Vagina (tissue), 2 donors: ENCODE measurements at regions not wholly inside any gene's neighbourhood (a gene's known extent, or its start where the extent isn't known, plus 50 kb on each side); places are given as distances from the start of the nearest gene placed in this dataset.

Source experiments
- DNase-seq, 2 donors: peaks; one replicate each; pipeline ENCODE4 v3.0.0-alpha.2; 2017; ENCODE audit errors: extremely low spot score in 2 of 2
- H3K27ac ChIP-seq: fragments of 200-600 bp; sonication (generic); one replicate; pipeline ENCODE4 v1.5.1; 2019
- H3K27me3 ChIP-seq: fragments of 200-600 bp; sonication (generic); one replicate; pipeline ENCODE4 v1.5.1; 2019
- H3K36me3 ChIP-seq, 2 donors: fragments of 200-600 bp; sonication (generic); one replicate each; pipeline ENCODE4 v1.5.1; 2017 to 2019
- H3K4me1 ChIP-seq: fragments of 200-600 bp; sonication (generic); one replicate; pipeline ENCODE4 v1.5.1; 2019
- H3K4me3 ChIP-seq, 2 donors: fragments of 200-600 bp; sonication (generic); 1 replicate in 1 of 2; 2 replicates in 1 of 2; pipeline ENCODE4 v1.5.1; 2016 to 2019
- H3K9me3 ChIP-seq: fragments of 200-600 bp; sonication (generic); one replicate; pipeline ENCODE4 v1.5.1; 2019
- POLR2A ChIP-seq, 2 donors: fragments of 450-650 bp; IDR thresholded peaks; one replicate each; pipeline ENCODE4 v1.6.1; 2017; ENCODE audit warnings: antibody characterized with exemption in 2 of 2, mild to moderate bottlenecking in 2 of 2, moderate library complexity in 2 of 2
- POLR2AphosphoS5 ChIP-seq, 2 donors: sonication (generic); formaldehyde crosslinking; IDR thresholded peaks; one replicate each; pipeline ENCODE4 v1.9.0; 2017; ENCODE audit warnings: antibody characterized with exemption in 2 of 2, mild to moderate bottlenecking in 2 of 2, low read depth in 1 of 2; ENCODE audit not compliant: insufficient read depth in 1 of 2
- intact Hi-C: fragments of 100-400 bp; cut with DNase I; formaldehyde crosslinking; loops from one replicate; pipeline ENCODE4 v1.15.1; 2023
- TF ChIP-seq, protein P1 (sequence below), 3 experiments: fragments of 450-650 bp in 2 of 3; fragments of 200-600 bp in 1 of 3; sonication (generic) in 1 of 3; IDR thresholded peaks; one replicate each; pipeline ENCODE4 v1.5.1; 2017 to 2019; ENCODE audit warnings: antibody characterized with exemption in 3 of 3, mild to moderate bottlenecking in 2 of 3, moderate library complexity in 2 of 3

DNA sequence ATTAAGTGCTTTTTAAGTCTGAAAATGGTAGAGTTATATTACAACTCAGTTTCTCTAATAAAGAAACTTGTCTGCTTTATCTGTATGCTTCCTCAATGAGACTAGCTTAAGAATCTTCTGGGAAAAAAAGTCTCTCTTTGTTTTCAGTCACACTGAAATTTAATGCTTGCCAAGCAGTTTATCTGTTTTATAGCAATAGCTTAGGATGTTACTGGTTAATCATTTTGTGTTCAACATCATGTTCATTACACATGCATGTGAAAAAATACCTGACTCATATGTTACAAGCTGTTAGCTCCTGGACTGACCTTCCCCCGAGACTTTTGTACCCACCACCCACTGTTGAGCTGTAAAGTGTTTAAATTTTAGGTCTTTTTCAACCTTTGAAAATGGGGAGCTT lies 706.2 kb upstream of the CBLB start:
- no peaks in the 10 kb centered on the region for H3K9me3 ChIP-seq
- intact Hi-C loops, result no loop called here
- DNase-seq, result no peak
- H3K36me3 ChIP-seq, result no peaks in the 10 kb centered on the region
- no peak overlapping the region for H3K4me3 ChIP-seq
- H3K27ac ChIP-seq, result no peak overlapping the region
- TF ChIP-seq POLR2AphosphoS5 (IDR thresholded peaks at IDR 0.05; ENCODE audit: insufficient read depth in 1 of 2, low read depth in 1 of 2) (no peak), POLR2A (IDR thresholded peaks at IDR 0.05) (no peak)
- TF ChIP-seq, protein P1, sequence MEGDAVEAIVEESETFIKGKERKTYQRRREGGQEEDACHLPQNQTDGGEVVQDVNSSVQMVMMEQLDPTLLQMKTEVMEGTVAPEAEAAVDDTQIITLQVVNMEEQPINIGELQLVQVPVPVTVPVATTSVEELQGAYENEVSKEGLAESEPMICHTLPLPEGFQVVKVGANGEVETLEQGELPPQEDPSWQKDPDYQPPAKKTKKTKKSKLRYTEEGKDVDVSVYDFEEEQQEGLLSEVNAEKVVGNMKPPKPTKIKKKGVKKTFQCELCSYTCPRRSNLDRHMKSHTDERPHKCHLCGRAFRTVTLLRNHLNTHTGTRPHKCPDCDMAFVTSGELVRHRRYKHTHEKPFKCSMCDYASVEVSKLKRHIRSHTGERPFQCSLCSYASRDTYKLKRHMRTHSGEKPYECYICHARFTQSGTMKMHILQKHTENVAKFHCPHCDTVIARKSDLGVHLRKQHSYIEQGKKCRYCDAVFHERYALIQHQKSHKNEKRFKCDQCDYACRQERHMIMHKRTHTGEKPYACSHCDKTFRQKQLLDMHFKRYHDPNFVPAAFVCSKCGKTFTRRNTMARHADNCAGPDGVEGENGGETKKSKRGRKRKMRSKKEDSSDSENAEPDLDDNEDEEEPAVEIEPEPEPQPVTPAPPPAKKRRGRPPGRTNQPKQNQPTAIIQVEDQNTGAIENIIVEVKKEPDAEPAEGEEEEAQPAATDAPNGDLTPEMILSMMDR (IDR thresholded peaks at IDR 0.05), result no peak
- H3K4me1 ChIP-seq, result no peaks in the 10 kb centered on the region
- no peaks in the 10 kb centered on the region for H3K27me3 ChIP-seq

- no peak for DNase-seq
- TF ChIP-seq, protein P1 (IDR thresholded peaks at IDR 0.05), result no peak
- TF ChIP-seq POLR2A (IDR thresholded peaks at IDR 0.05) (no peak), POLR2AphosphoS5 (IDR thresholded peaks at IDR 0.05; ENCODE audit: insufficient read depth in 1 of 2, low read depth in 1 of 2) (no peak)
- no peak overlapping the region for H3K27ac ChIP-seq
- no peaks in the 10 kb centered on the region for H3K27me3 ChIP-seq
- no peaks in the 10 kb centered on the region for H3K4me1 ChIP-seq
- H3K4me3 ChIP-seq, result no peak overlapping the region
- no peaks in the 10 kb centered on the region for H3K36me3 ChIP-seq
- intact Hi-C loops, result no loop called here
- H3K9me3 ChIP-seq, result no peaks in the 10 kb centered on the region
These were observed 708.4 kb upstream of the CBLB start for GRCh38 chr3:106577241-106577640.

GRCh38 chr3:106578911-106579310 lies 710.1 kb upstream of the CBLB start:
- Histone ChIP-seq H3K27me3 (no peaks in the 10 kb centered on the region), H3K9me3 (no peaks in the 10 kb centered on the region), H3K36me3 (no peaks in the 10 kb centered on the region), H3K27ac (no peak overlapping the region), H3K4me1 (no peaks in the 10 kb centered on the region), H3K4me3 (no peak overlapping the region)
- TF ChIP-seq, protein P1 (IDR thresholded peaks at IDR 0.05), result no peak
- TF ChIP-seq POLR2A (IDR thresholded peaks at IDR 0.05) (no peak), POLR2AphosphoS5 (IDR thresholded peaks at IDR 0.05; ENCODE audit: insufficient read depth in 1 of 2, low read depth in 1 of 2) (no peak)
- no peak for DNase-seq
- intact Hi-C loops, result no loop called here

DNA sequence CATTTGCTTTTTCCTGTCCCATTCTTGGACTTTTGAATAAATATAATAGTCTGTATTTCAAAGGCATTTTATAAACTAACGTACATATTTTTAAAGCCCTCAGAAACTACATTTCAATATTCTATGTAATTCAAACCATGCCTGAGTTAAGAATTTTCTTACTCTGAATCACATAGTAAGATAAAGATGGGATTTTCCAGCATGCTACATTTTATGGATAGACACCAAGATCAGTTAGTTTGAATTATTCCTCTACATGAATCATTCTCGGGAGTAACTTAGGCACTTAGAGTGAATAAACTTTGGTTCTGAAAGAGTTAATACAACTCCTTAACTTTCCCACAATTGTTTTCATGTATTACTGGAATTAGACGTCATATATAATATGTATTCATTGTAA lies 713.3 kb upstream of the CBLB start:
- no peak for TF ChIP-seq POLR2A (IDR thresholded peaks at IDR 0.05)
- no peak for TF ChIP-seq POLR2AphosphoS5 (IDR thresholded peaks at IDR 0.05; ENCODE audit: insufficient read depth in 1 of 2, low read depth in 1 of 2)
- TF ChIP-seq, protein P1 (IDR thresholded peaks at IDR 0.05), result no peak
- no peaks in the 10 kb centered on the region for H3K36me3 ChIP-seq
- H3K27me3 ChIP-seq, result no peaks in the 10 kb centered on the region
- H3K9me3 ChIP-seq, result no peaks in the 10 kb centered on the region
- no peak overlapping the region for H3K4me3 ChIP-seq
- DNase-seq, result no peak
- H3K27ac ChIP-seq, result no peak overlapping the region
- intact Hi-C loops, result no loop called here
- H3K4me1 ChIP-seq, result no peaks in the 10 kb centered on the region

GRCh38 chr3:106587551-106587950 lies 718.7 kb upstream of the CBLB start:
- no peak overlapping the region for H3K27ac ChIP-seq
- H3K27me3 ChIP-seq, result no peaks in the 10 kb centered on the region
- no peak for DNase-seq
- intact Hi-C loops, result no loop called here
- no peak overlapping the region for H3K4me3 ChIP-seq
- no peaks in the 10 kb centered on the region for H3K36me3 ChIP-seq
- no peak for TF ChIP-seq POLR2AphosphoS5 (IDR thresholded peaks at IDR 0.05; ENCODE audit: insufficient read depth in 1 of 2, low read depth in 1 of 2)
- no peak for TF ChIP-seq POLR2A (IDR thresholded peaks at IDR 0.05)
- TF ChIP-seq, protein P1 (IDR thresholded peaks at IDR 0.05), result no peak
- peaks cover 15% of the 10 kb centered on the region for H3K4me1 ChIP-seq
- no peaks in the 10 kb centered on the region for H3K9me3 ChIP-seq
